Spleen (tissue), 7 donors: ENCODE measurements at regions not wholly inside any gene's neighbourhood (a gene's known extent, or its start where the extent isn't known, plus 50 kb on each side); places are given as distances from the start of the nearest gene placed in this dataset.

Source experiments
- POLR2A ChIP-seq, 3 donors: fragments of 450-650 bp; IDR thresholded peaks; one replicate each; pipeline ENCODE4 v1.5.1; 2017; ENCODE audit warnings: antibody characterized with exemption in 3 of 3, mild to moderate bottlenecking in 1 of 3
- POLR2AphosphoS5 ChIP-seq, 3 donors: sonication (generic); formaldehyde crosslinking; IDR thresholded peaks; one replicate each; pipeline ENCODE4 v1.5.1; 2017; ENCODE audit warnings: antibody characterized with exemption in 3 of 3
- TF ChIP-seq, protein P1 (sequence below), 11 experiments: fragments of 200-600 bp in 7 of 11; fragments of 450-650 bp in 4 of 11; sonication (generic) in 4 of 11; IDR thresholded peaks in 8 of 11; conservative IDR thresholded peaks in 3 of 11; 1 replicate in 7 of 11; 2 replicates in 4 of 11; pipeline versions ENCODE4 v1.4.0 to v1.8.0; 2016 to 2021; ENCODE audit warnings: antibody characterized with exemption in 11 of 11, inconsistent platforms in 4 of 11, mild to moderate bottlenecking in 1 of 11
- donor health status: DM: no; HTN: no; CAD: no; lungs with moderate emphysema.
- donor health status: DM: no; HTN: no; CAD: no.
- donor health status: DM: no; HTN: no; CAD: no.

DNA sequence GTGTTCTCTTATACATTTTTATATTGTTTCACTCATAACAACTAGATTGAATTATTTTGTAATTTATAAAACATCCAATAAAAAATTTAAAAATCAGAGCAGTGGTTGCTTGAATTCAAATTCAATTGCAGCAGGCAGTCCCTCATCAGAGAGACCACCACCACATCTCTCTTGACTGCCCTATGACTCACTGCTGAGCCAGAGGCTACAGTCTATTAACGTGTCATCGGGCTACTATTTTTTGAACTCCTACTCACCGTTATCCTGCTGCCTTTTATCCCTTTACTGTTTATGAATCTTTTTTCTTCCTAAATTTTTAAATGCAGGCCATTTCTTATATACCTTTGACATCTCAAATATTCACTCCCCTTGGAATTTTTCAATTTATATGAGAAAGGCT lies 144.7 kb downstream of the BARHL2 start:
- TF ChIP-seq POLR2A (IDR thresholded peaks at IDR 0.05) (no peak), POLR2AphosphoS5 (IDR thresholded peaks at IDR 0.05) (no peak)
- TF ChIP-seq, protein P1, sequence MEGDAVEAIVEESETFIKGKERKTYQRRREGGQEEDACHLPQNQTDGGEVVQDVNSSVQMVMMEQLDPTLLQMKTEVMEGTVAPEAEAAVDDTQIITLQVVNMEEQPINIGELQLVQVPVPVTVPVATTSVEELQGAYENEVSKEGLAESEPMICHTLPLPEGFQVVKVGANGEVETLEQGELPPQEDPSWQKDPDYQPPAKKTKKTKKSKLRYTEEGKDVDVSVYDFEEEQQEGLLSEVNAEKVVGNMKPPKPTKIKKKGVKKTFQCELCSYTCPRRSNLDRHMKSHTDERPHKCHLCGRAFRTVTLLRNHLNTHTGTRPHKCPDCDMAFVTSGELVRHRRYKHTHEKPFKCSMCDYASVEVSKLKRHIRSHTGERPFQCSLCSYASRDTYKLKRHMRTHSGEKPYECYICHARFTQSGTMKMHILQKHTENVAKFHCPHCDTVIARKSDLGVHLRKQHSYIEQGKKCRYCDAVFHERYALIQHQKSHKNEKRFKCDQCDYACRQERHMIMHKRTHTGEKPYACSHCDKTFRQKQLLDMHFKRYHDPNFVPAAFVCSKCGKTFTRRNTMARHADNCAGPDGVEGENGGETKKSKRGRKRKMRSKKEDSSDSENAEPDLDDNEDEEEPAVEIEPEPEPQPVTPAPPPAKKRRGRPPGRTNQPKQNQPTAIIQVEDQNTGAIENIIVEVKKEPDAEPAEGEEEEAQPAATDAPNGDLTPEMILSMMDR (IDR thresholded peaks at IDR 0.05 in 8 of 11, conservative IDR thresholded peaks at IDR 0.05 in 3 of 11) = no peak
